NCI-H748 (cell line): ENCODE measurements at regions not wholly inside any gene's neighbourhood (a gene's known extent, or its start where the extent isn't known, plus 50 kb on each side); places are given as distances from the start of the nearest gene placed in this dataset.

ENCODE experiments used
- DNase-seq: peaks from one replicate; lab custom pipeline; 2025; ENCODE audit not compliant: unreplicated experiment; lab: John Stamatoyannopoulos, UW

DNA sequence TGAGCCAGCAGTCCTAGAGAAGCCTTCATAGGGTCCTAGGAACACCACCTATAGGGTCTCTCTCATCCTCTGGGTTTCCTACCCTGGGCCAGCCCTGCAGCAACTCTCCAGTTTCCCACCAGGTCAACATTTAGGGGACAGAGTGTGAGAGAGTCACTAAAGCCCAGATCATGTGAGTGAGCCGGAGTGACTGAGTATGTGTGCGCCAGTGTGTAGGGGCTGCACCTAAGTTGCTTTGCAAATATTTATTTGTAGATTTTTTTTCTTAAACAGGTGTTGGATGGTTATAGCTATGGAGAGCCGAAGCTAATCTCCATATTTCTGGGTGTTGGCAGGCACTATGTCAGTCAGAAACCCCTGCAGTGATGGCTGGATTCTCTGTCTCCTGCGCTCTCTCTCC, 232.5 kb upstream of the NCAM1 start:
- DNase-seq: no peak

DNA sequence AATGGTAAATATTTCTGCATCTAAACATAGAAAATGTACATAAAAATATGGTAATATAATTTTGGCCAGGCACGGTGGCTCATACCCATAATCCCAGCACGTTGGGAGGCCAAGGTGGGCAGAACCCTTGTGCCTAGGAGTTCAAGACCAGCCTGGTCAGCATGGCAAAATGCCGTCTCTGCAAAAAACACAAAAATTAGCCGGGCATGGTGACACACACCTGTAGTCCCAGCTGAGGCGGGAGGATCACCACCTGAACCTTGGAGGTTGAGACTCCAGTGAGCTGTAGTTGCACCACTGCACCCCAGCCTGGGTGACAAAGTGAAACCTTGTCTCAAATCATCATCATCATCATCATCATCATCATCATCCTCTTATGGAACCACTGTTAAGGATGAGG, 230.6 kb upstream of the NCAM1 start:
- no peak for DNase-seq

DNA sequence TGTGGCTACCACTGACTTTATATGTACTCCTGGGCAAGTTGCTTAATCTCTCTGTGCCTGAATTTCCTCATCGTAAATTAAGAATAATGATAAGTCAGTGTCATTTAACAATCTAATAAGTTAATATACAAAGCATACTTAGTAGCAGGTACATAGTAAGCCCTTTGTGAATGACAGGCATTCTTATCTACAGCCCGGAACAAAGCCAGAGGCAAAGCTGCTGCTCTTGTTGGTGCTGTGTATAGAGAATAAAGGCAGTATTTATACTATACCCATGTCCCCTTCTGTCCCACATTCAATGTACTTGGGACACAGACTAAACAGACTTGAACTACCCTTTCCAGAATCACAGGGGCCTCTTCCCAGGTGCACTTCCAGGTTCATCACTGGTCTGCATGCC, 229.7 kb upstream of the NCAM1 start:
- DNase-seq: no peak

DNA sequence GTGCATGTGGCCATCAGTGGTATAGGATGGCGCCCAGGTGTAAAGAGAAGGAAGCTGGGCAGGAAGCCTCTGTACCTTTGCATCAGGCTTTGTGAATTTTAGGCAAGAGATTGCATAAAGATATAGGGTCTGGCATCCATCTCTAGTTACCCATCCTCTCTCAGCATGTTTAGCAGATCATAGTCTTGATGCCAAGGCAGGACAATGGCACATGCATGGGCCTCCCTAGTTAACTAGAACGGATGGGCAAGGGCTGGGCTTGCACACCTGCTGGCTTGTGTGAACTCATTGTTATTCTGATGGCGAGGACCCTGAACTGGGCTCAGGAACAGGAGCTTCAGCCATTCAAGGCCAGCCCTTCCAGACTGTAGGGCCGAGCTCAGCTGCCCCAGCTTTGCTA, 229.2 kb upstream of the NCAM1 start:
- DNase-seq: no peak

DNA sequence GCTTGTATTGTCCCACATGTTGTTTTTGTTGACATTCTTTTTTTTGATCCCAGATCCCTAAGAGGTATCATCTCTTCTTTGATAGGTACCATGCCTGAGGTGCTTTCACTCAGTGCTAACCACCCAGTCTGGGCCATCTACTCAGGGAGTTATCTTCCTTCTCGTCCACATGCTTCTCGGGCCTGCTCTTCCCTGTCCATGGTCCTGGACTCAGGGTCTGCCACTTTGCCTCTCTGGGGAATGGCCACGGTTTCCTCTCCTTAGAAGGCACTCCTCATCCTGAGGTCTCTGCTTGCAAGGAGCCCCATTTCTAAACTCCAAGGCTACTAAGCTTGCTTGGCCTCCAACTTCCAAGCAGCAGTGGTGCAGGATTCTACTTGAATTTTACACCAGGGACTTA, 227.0 kb upstream of the NCAM1 start:
- no peak for DNase-seq

DNA sequence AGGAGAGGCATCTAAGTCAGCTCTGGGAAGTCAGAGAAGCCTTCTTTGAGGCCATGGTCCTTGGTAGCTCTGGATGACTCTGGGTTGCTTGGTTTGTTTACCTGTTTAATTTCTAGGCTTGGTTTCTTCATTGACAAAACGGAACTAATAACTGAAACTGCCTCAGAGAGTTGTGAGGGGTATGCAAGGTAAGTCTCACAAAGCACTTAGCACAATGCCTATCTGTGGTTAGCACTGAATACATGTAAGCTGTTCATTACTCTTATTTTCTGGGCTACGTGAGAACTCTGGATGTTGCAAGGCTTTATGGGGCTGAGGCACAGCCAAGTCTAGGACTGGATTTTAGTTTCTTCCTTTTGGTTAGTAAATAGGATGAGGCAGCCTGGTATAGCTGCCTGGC, 225.8 kb upstream of the NCAM1 start:
- DNase-seq: no peak

DNA sequence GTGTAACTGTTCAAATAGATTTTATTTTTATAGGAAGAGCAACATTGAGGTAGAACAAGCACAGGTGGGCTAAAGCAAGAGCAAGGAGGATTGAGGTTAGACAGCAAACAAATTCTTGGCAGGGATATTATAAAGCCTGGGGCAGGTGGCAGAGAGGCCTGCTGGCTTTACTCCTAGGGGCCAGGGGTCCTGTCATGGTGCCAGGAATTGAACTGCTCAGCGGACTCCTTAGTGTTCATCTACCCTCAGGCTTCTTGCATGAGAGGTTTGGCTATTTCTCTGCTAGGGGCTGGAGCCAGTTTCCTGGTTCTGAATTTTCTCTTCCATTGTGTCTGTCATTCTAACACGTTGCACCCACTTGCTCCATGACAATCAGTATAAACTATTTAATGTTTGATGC, 217.2 kb upstream of the NCAM1 start:
- DNase-seq: peak; percentile 16

DNA sequence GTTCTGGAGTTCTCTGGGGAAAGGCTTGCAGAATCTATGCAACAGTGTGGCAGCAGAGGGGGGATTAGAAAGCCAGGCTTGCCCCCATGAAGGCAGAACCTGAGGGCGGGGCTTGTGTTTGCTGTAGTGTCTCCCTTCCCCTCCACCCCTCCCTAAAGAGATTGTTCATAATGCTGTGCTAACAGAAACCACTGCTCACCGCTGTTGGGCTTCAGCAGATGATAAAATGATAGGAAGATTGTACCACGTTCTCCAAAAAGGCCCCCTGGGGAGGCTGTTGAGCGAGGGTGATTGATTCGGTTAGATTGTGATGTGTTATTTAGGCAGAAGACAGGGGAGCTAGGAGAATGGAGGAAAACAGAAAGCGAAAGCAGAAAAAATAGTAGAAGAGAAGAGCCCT, 215.2 kb upstream of the NCAM1 start:
- no peak for DNase-seq

DNA sequence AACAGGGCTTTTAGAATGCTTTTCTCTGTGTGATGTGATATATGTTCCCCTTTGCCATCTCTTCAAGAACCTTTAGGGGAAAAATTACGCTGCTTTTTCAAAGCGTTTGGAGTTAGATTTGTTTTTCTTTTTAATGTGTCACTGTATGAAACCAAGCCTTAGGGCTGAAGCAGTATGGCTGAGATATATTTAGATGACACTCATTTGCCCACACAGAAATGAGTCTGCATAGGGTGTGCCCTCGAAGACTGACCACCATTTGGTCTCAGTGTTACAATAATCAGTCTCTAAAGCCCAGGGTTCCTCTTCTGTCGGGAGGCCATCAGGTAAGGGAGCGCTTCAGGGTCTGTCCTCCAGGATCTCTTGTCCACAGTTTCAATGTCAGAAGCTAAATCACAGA, 213.0 kb upstream of the NCAM1 start:
- DNase-seq: no peak

DNA sequence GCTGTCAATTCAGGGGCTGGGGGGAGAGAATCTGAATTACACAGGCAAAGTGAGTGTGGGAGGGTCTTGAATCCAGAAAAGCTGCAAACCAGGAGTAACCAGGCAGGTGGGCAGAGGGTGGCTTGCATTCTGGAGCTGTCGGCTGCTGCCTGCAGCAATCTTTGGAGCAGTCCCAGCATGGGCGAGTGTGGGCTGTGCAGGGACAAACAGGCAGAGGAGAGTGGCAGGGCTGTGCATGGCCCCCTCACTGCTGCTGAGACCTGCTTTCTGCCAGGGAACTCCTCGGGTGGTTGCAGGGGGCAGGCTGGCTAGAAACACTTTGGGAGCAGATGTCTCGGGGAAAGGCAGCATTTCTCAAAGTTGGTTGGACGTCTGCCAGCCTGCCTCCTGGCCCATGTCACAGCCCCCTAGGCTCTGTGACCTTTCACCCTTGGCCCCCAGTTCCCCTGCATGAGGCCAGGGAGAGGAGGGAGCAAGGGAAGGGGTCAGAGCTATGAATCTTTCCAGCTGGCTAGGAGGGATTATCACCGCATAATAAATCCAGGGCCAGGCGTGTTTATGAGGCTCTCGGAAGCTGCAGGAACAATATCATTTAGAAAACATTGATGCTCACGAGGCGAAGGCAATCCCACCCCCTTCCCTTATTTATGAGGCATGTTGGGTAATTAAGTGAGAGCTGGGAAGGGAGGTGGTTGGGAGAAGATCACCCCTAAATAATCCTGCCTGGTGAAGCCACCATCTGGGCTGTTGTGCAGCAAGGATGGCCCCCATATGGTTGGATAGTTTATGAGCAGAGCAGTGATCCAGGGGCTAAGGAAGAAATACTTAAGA, 212.3 kb upstream of the NCAM1 start:
- no peak for DNase-seq

DNA sequence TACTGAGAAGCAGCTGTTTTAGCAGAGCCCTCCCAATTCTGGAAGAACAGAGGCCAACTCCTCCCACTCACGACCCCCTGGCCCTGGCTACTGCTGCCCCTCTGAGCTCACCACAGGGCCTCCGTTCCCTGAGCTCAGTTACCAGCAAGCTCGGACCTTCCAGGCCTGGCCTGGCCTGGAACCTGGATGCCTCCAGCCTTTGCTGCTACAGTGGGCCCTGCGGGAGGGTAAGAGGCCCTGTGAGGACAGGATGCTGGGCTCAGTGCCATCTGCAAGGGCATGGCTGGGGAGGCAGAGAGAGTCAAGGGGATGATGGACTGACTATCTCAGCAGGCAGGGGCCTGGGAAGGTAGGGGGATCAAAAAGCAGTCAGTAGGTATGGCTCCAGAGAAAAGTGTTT, 209.9 kb upstream of the NCAM1 start:
- DNase-seq: no peak

DNA sequence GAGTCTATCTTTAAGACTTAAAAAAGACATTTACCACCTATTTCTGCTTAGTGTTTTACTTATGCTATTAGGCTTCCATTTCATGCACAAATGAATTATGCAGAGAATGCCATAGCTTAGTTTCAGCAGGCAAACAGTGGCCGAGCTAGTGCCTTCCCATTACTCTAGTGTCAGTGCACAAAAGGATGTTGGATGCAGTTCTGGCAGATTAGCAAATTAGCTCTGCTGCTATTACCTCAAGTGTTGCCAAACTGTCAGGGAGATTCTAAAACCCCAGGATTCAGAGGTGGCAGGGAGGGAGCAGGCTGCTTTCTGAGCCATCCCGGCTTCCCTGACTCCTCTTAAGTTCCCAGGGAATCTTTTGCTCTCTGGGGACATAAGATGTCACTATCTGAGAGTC, 209.4 kb upstream of the NCAM1 start:
- no peak for DNase-seq

DNA sequence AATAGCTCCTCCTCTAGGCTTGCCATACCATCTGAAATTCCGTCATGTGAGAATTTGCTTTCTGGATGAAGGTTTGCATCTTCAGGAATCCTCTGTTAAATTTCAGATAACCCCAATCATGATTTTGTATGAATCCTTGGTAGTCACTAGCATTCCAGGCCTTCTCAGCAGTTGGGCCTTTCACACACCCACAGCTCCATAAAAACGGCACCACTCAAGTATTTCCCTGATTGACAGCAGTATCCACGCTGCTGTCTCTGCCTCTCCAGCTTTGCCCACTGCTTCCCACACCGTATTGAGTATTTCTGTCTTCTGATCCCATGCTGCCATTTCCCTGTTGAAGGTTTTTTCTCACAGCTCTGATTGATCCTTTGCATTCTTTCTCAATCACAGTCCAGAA, 208.7 kb upstream of the NCAM1 start:
- no peak for DNase-seq

DNA sequence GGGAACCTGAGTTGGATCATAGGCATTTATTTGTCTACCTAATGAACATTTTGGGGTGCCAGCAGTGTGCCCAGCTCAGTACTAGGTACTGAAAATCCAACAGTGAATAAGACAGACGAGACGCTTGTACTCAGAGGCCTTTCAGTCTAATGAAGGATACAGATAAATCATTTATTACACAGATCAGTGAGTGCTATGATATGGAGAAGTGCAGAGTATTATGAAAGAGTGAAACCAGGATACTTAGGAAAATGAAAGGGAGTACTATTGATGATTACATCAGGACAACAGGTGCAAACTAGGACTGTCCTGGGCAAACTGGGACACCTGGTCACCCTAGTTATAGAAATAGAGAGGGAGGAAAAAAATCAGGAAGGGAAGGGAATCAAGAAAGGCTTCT, 207.5 kb upstream of the NCAM1 start:
- DNase-seq: no peak

DNA sequence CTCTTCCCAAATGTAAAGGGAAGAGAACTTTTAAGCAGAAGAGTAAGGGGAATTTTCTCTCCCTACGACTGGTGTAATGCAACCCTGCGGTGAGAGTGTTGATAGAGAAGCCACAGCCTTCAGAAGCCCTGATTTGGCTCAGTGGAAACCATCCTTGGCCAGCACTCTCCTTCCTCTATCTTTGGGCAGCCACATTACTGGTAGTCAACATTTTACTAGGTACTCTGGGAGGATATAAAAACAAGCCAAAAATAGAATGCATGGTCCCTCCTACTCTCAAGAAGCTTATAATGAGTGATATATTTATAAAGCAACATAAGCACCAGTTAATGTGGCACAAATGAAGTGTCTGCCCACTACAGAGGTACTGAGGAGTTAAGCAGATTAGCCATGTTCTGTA, 201.8 kb upstream of the NCAM1 start:
- no peak for DNase-seq

DNA sequence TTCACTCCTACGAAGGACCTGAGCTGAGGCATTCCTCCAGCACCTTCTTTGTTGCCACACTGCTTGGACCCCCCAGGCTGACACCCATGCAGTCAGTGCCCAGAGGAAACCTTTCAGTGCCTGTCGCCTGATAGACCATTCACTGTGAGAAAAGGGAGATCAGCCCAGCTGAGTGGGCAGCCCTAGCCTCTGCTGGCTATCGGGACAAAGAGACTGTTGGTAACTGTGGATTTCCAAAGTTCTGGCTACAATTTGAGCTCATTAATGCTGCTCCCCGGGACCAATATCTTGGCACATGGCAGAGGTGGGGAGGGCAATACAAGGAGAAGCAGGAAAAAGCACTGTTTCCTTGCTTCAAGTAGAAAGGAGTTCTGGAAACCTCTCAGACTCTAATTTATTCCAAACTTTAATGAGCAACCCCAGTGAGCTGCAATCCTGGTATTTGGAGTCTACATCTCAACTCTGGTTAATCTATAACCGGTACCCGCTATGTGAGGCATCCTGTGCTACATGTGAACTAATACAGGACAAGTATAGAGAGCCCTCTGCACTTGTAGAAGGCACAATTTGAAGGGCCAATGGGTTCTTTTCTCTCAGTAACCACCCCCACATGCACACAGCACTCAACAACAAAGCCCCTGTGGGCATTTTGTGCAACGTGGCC, 200.7 kb upstream of the NCAM1 start:
- no peak for DNase-seq

DNA sequence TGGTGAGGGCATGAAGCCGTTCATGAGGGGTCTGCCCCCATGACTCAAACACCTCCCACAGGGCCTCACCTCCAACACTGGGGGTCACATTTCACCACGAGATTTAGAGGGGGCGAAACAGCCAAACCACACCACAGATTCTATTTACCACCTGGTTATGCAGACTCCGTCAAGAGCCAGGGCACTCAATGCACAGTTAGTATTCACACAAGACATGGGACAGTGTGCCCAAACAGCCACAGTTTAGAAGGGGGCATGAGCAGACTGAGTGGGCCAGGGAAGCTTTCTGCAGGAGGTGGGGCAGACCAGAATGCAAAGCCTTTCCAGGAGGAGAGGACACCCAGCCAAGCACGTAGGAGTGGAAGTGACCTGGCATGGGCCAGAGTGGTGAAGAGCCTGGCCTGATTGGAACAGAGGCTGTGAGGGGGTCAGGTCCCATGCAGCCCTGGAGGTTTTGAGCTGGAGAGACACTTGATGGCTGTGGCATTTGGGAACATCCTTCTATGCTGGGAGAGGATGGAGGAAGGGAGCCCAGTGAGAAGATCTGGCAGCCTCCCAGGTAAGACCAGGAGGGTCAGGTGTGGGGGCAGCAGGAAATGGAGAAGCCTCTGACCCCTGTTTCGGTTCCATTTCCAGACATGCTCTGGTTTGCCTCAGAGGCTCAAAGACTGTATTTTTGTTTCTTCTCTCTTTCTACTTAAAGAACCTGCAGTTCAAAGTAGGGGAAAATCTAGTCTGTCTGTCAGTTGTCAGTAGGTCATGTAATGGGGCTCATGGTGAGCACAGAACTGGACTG, 199.1 kb upstream of the NCAM1 start:
- no peak for DNase-seq

DNA sequence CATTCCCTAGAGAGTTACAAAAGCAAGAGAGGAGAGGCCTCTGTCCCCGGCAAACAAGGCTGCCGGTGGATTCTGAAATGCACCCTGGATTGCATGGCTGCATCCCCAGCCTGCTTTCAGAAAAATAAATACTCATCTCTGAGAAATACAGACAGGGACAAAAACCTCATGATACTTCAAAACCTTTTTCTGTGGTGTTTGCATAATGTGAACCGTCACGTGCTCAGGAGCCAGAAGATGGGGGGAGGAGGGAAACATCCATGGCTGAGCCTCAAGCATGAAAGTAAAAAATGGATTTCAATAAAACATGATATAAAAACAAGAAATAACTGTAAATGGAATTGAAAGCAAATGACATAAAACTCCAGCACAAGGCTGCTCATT, 198.5 kb upstream of the NCAM1 start:
- no peak for DNase-seq

DNA sequence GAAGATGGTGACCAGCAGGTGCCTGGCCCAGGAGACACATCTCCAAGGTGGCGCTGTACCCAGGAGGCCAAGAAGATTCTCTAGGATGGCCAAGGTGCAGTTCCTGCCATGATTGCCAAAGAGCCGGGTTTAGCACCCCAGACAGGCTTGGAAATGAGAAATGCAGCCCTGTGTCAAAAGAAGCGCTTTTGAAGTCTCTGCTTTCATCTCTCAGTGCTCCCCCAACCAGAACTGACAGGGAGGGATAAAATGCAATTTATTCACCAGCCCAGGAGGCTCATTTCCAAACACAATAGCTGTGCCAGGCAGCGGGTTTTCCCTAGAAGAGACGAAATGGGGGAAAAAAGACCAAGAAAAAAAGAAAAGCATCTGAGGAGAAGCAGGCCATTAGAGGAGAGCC, 195.9 kb upstream of the NCAM1 start:
- DNase-seq: no peak

DNA sequence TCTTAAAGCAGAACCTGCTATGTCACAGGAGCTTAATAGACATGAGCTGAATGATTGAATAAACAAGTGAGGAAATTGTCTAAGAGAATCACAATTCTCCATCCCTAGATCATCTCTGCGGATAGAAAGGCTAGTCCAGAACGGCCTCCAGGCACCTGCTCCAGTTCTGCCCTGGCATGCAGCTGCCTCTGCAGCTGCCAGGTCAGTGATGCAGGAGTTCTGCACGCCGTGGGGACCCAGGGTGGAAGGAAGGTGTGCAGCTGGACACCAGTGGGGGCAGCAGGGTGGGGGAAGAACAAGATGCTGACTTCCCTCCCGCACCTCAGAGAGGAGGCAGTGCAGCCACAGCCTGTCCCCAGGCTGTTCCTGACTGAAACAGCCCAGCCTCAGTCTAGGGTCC, 192.1 kb upstream of the NCAM1 start:
- peak; percentile 2 for DNase-seq

DNA sequence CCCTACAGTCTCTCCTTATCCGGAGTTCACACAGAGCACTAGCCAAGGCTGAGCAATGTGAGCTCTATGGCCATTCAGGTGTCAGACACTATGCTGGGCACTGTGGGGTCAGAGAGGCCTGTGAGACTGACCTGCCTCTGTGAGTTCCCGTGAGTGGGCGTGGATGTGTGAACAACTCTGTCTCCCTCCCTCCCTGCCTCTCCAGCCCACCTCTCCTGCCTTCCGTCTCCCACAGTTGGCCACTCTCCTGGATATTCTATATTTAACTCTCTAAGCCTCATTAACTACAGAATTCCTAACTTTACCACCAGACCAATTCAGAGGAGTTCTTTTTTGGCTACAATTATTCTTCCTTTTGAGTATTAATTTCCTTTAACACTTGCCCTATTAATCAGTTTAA, 191.6 kb upstream of the NCAM1 start:
- no peak for DNase-seq

DNA sequence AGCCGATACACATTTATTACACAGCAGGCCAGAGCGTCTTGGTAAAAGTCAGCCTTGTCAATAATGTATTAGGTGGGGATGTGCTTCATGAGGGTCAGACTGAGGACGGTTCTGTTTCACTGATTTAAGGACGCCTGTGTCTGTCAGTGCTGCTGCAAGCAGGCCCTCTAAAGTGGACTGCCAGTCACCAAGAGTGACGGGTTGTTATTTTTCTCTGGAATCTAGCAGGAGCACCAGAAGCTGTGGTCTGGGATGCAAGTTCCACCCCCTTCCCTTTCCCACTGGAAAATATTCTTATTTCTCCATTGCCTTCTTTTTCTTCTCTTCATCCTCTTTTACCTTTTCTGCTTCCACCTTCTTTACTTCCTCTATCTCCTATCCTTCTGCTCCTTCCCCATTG, 191.2 kb upstream of the NCAM1 start:
- DNase-seq: no peak
